Suprapubic skin (tissue), 4 donors: ENCODE measurements at regions not wholly inside any gene's neighbourhood (a gene's known extent, or its start where the extent isn't known, plus 50 kb on each side); places are given as distances from the start of the nearest gene placed in this dataset.

Experiments used
- CTCF ChIP-seq, 2 donors: fragments of 200-600 bp in 1 of 2; fragments of 450-650 bp in 1 of 2; sonication (generic) in 1 of 2; IDR thresholded peaks; one replicate each; pipeline ENCODE4 v1.5.1; 2016 to 2019; ENCODE audit warnings: antibody characterized with exemption in 2 of 2, mild to moderate bottlenecking in 1 of 2, moderate library complexity in 1 of 2
- EP300 ChIP-seq: sonication (generic); formaldehyde crosslinking; IDR thresholded peaks from one replicate; pipeline ENCODE4 v1.6.1; 2017; ENCODE audit warnings: antibody characterized with exemption
- POLR2A ChIP-seq, 2 donors: fragments of 450-650 bp; IDR thresholded peaks; one replicate each; pipeline ENCODE4 v1.6.1; 2017; ENCODE audit warnings: antibody characterized with exemption in 2 of 2, mild to moderate bottlenecking in 2 of 2, moderate library complexity in 2 of 2
- POLR2AphosphoS5 ChIP-seq, 3 donors: sonication (generic); formaldehyde crosslinking; IDR thresholded peaks; one replicate each; pipeline ENCODE4 v1.6.1; 2017; ENCODE audit warnings: antibody characterized with exemption in 3 of 3

- TF ChIP-seq CTCF (IDR thresholded peaks at IDR 0.05) (no peak), POLR2AphosphoS5 (IDR thresholded peaks at IDR 0.05) (no peak), POLR2A (IDR thresholded peaks at IDR 0.05) (no peak), EP300 (no peak)
These were observed 67.8 kb upstream of the LSM6 start for GRCh38 chr4:146107587-146108240.
